HepG2 (cell line): ENCODE measurements at regions not wholly inside any gene's neighbourhood (a gene's known extent, or its start where the extent isn't known, plus 50 kb on each side); places are given as distances from the start of the nearest gene placed in this dataset.

Experiments
- ATAC-seq: fragments of 200-7000 bp; cut with Tn5 transposase; 3 replicates; pipeline ENCODE4 v1.9.1; 2020; ENCODE audit warnings: mild to moderate bottlenecking, moderate library complexity
- BruUV-seq: library from RNA; stranded (reverse); fragments of 400-500 nt; replicated peaks from 2 replicates; lab custom pipeline; 2021; lab: Mats Ljungman, UMichigan
- CTCF ChIA-PET: fragments of 300-600 bp; formaldehyde crosslinking; extraction: SDS; loops from one replicate; lab custom pipeline; 2021; ENCODE audit warnings: low total read pairs, inconsistent platforms, low intra/inter-chr PET ratio; lab: Yijun Ruan, JAX
- POLR2A ChIA-PET: fragments of 350-600 bp; sonication (Branson Sonifier 250); formaldehyde crosslinking; loops from one replicate; lab custom pipeline; 2020; ENCODE audit warnings: antibody characterized with exemption, inconsistent platforms; lab: Yijun Ruan, JAX
- DNase-seq: peaks from one replicate; pipeline ENCODE4 v3.0.0-alpha.2; 2015; ENCODE audit warnings: low spot score
- FAIRE-seq: peaks from 3 replicates; lab custom pipeline; 2011; peaks lifted over from hg19 to GRCh38; lab: Jason Lieb, UNC
- H2AFZ ChIP-seq: one replicate; pipeline ENCODE4 v1.6.1; 2011; ENCODE audit warnings: low read length, inconsistent platforms
- H3K27ac ChIP-seq: fragments of 300-600 bp; 3 replicates; pipeline ENCODE4 v1.8.0; 2011; ENCODE audit warnings: mixed run types, mild to moderate bottlenecking, mixed read lengths, low read length, inconsistent platforms; ENCODE audit not compliant: insufficient read depth; ENCODE audit errors: extremely low read length
- H3K27me3 ChIP-seq, 2 experiments: fragments of 200-600 bp in 1 of 2; 2 replicates in 1 of 2; 3 replicates in 1 of 2; pipeline versions ENCODE4 v1.6.0 to v1.8.0; 2011; ENCODE audit warnings: low read length in 2 of 2, mild to moderate bottlenecking in 2 of 2, moderate library complexity in 2 of 2, inconsistent platforms in 1 of 2; ENCODE audit not compliant: insufficient read depth in 2 of 2, control insufficient read depth in 1 of 2
- H3K36me3 ChIP-seq, 2 experiments: fragments of 200-600 bp in 1 of 2; replicated peaks in 1 of 2; 2 replicates in 1 of 2; 3 replicates in 1 of 2; pipeline versions ENCODE4 v1.5.1 to v1.8.0; 2011; ENCODE audit warnings: low read length in 2 of 2, inconsistent platforms in 1 of 2; ENCODE audit not compliant: insufficient read depth in 2 of 2, control insufficient read depth in 1 of 2
- H3K4me1 ChIP-seq: 2 replicates; pipeline ENCODE4 v1.5.1; 2012; ENCODE audit warnings: low read length, inconsistent platforms; ENCODE audit not compliant: insufficient read depth
- H3K4me2 ChIP-seq: 2 replicates; pipeline ENCODE4 v1.6.0; 2011; ENCODE audit warnings: low read depth, low read length, inconsistent platforms
- H3K4me3 ChIP-seq, 3 experiments: fragments of 200-600 bp in 1 of 3; sonication (generic), shearing (Covaris generic) in 1 of 3; replicated peaks in 1 of 3; 2 replicates each; pipeline ENCODE4 v1.5.1; 2011 to 2016; ENCODE audit warnings: low read length in 3 of 3, inconsistent platforms in 2 of 3, low read depth in 2 of 3, mild to moderate bottlenecking in 2 of 3, control low read depth in 1 of 3, mixed read lengths in 1 of 3; ENCODE audit not compliant: insufficient read depth in 1 of 3
- H3K79me2 ChIP-seq: one replicate; pipeline ENCODE4 v1.6.1; 2011; ENCODE audit warnings: low read length, inconsistent platforms; ENCODE audit not compliant: insufficient read depth
- H3K9ac ChIP-seq: 2 replicates; pipeline ENCODE4 v1.6.0; 2011; ENCODE audit warnings: mild to moderate bottlenecking, low read depth, low read length, inconsistent platforms; ENCODE audit not compliant: insufficient read depth
- H3K9me3 ChIP-seq: 2 replicates; pipeline ENCODE4 v1.5.1; 2012; ENCODE audit warnings: mild to moderate bottlenecking, low read length
- H4K20me1 ChIP-seq: 2 replicates; pipeline ENCODE4 v1.6.0; 2011; ENCODE audit warnings: inconsistent platforms, mild to moderate bottlenecking, low read length, moderate library complexity; ENCODE audit not compliant: insufficient read depth
- ATF4 ChIP-seq, 2 experiments: fragments of 450-650 bp in 1 of 2; sonication (generic) in 1 of 2; formaldehyde crosslinking; IDR thresholded peaks; 2 replicates each; pipeline versions ENCODE4 v1.5.0 to v1.8.0; 2020 to 2022; ENCODE audit warnings: mild to moderate bottlenecking in 1 of 2, missing genetic modification reagents in 1 of 2
- ELF1 ChIP-seq: sonication (generic); formaldehyde crosslinking; IDR thresholded peaks from 2 replicates; pipeline ENCODE4 v1.4.0; 2020; ENCODE audit warnings: missing genetic modification reagents
- HNF4A ChIP-seq: sonication (generic); formaldehyde crosslinking; IDR thresholded peaks from 2 replicates; pipeline ENCODE4 v1.4.0; 2020; ENCODE audit warnings: missing genetic modification reagents
- SRSF1 ChIP-seq: fragments of 200-400 bp; formaldehyde crosslinking; optimal IDR thresholded peaks from 2 replicates; pipeline ENCODE3; 2017; ENCODE audit warnings: mild to moderate bottlenecking, low read depth, low read length, moderate library complexity
- ZNF572 ChIP-seq: sonication (generic); formaldehyde crosslinking; IDR thresholded peaks from 2 replicates; pipeline ENCODE4 v1.5.1; 2020; ENCODE audit warnings: mild to moderate bottlenecking, missing genetic modification reagents
- ZNF761 ChIP-seq: sonication (generic); formaldehyde crosslinking; conservative IDR thresholded peaks from 2 replicates; pipeline ENCODE4 v1.4.0; 2020; ENCODE audit warnings: mild to moderate bottlenecking, missing genetic modification reagents
- ZSCAN30 ChIP-seq: sonication (generic); formaldehyde crosslinking; IDR thresholded peaks from 2 replicates; pipeline ENCODE4 v1.5.0; 2020; ENCODE audit warnings: mild to moderate bottlenecking, missing genetic modification reagents
- WGBS: methylation state at CpG from one replicate; pipeline ENCODE4 v1.1.6; 2017; ENCODE audit warnings: low lambda C conversion rate; 5-methylcytosine and 5-hydroxymethylcytosine counted together
- in situ Hi-C: cut with HindIII; loops from 2 replicates; pipeline ENCODE4 v1.10.0; 2017; ENCODE audit warnings: low pct_unique_long_range_greater_than_20kb; ENCODE audit not compliant: extremely low pct_ligation_motif_present
- intact Hi-C: fragments of 100-400 bp; cut with micrococcal nuclease; formaldehyde crosslinking; loops from one replicate; pipeline ENCODE4 v1.10.0; 2022; ENCODE audit not compliant: unreplicated experiment
- TF ChIP-seq, protein P1 (sequence below): sonication (generic); formaldehyde crosslinking; conservative IDR thresholded peaks from 2 replicates; pipeline ENCODE4 v1.4.0; 2020; ENCODE audit warnings: missing genetic modification reagents

DNA sequence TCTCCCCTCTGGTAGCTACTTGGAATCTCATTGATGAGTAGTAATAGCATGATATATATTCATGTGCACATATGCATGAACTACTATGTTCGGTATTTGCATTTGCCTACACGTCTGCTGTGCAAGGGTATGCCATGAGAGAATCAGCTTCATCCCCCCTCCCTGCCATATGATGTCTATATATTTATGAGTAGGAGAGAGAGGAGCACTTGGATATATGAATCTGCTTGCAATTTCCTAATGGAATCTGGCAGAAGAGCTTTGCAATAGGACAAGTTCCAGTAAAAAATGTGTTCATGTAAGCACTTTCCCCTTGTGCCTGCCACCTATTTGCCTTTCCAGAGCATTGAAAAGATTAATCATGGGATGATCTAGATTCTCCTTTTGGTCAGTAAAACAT is 76.2 kb upstream of the BACH2 start:
- 13% methylated on average over 2 of the region's 2 CpGs for WGBS
- intact Hi-C loops (loop anchor here (10.0 kb wide), 1 partner anchor 272 kb away; no protein-coding TSS in a partner anchor), in situ Hi-C loops (no loop called here)
- ChIA-PET CTCF (no interaction called here), POLR2A (no interaction called here)
- FAIRE-seq (no peak), DNase-seq (no peak), ATAC-seq (no peak)
- Histone ChIP-seq H3K27ac (no peak overlapping the region), H3K79me2 (no peaks in the 10 kb centered on the region), H2AFZ (no peak overlapping the region), H3K9me3 (no peaks in the 10 kb centered on the region), H3K4me3 (no peak overlapping the region), H3K4me2 (no peak overlapping the region), H3K9ac (no peak overlapping the region), H3K27me3 (peaks cover 0 to 2% of the 10 kb centered on the region in 2 experiments; a peak in 2 of 5 replicates), H4K20me1 (no peaks in the 10 kb centered on the region), H3K4me1 (no peaks in the 10 kb centered on the region), H3K36me3 (no peaks in the 10 kb centered on the region)
- no TSS peak for BruUV-seq
- TF ChIP-seq ZNF572 (CRISPR knock-in tag) (no peak), ZNF761 (no peak), ATF4 (CRISPR knock-in tag; IDR thresholded peaks at IDR 0.05) (no peak), ZSCAN30 (CRISPR knock-in tag) (no peak), SRSF1 (no peak), HNF4A (CRISPR knock-in tag) (no peak), ELF1 (CRISPR knock-in tag) (no peak)

DNA sequence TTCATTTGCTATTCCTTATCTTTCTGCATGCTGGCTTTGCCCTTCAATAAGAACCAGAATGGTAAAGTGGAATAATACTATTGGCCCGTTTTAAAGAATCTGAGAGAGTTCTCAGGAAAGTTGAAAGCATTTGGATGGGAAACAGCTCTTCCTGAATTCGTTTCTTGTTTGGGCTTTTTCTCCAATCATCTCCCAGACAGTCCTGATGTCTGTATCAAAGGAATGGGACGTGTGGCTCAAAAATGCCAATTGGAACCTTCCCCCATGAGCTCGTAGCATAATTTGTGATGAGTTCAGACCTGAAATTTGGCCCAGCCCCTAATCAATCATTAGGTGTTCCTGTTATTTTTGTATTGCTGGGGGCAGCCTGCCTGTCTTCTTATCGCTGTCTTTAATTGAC is 75.8 kb upstream of the BACH2 start:
- TF ChIP-seq, protein P1, sequence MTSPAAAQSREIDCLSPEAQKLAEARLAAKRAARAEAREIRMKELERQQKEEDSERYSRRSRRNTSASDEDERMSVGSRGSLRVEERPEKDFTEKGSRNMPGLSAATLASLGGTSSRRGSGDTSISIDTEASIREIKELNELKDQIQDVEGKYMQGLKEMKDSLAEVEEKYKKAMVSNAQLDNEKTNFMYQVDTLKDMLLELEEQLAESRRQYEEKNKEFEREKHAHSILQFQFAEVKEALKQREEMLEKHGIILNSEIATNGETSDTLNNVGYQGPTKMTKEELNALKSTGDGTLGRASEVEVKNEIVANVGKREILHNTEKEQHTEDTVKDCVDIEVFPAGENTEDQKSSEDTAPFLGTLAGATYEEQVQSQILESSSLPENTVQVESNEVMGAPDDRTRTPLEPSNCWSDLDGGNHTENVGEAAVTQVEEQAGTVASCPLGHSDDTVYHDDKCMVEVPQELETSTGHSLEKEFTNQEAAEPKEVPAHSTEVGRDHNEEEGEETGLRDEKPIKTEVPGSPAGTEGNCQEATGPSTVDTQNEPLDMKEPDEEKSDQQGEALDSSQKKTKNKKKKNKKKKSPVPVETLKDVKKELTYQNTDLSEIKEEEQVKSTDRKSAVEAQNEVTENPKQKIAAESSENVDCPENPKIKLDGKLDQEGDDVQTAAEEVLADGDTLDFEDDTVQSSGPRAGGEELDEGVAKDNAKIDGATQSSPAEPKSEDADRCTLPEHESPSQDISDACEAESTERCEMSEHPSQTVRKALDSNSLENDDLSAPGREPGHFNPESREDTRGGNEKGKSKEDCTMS (CRISPR knock-in tag) = no peak
- H3K9me3 ChIP-seq = no peaks in the 10 kb centered on the region
- H3K27ac ChIP-seq = no peak overlapping the region
- H2AFZ ChIP-seq = no peak overlapping the region
- H3K79me2 ChIP-seq = no peaks in the 10 kb centered on the region
- 0% methylated on average over 5 of the region's 5 CpGs for WGBS
- H3K27me3 ChIP-seq = peaks cover 0 to 2% of the 10 kb centered on the region in 2 experiments; a peak in 2 of 5 replicates
- DNase-seq (no peak), ATAC-seq (no peak), FAIRE-seq (no peak)
- H3K4me1 ChIP-seq = no peaks in the 10 kb centered on the region
- POLR2A ChIA-PET = no interaction called here
- in situ Hi-C loops (no loop called here), intact Hi-C loops (loop anchor here (10.0 kb wide), 1 partner anchor 272 kb away; no protein-coding TSS in a partner anchor)
- H4K20me1 ChIP-seq = no peaks in the 10 kb centered on the region
- H3K9ac ChIP-seq = no peak overlapping the region
- no peaks in the 10 kb centered on the region for H3K36me3 ChIP-seq
- CTCF ChIA-PET = no interaction called here
- no peak overlapping the region for H3K4me2 ChIP-seq
- no TSS peak for BruUV-seq
- no peak overlapping the region for H3K4me3 ChIP-seq
